ENCODE measurements at regions not wholly inside any gene's neighbourhood (a gene's known extent, or its start where the extent isn't known, plus 50 kb on each side); places are given as distances from the start of the nearest gene placed in this dataset.

GRCh38 chr7:106606120-106606519 lies 54.8 kb downstream of the CCDC71L start:
- H3K9me3 ChIP-seq (ENCODE audit: control insufficient read depth, low read length), result no peaks in the 10 kb centered on the region
- peaks cover 15% of the 10 kb centered on the region for H3K4me1 ChIP-seq (ENCODE audit: control insufficient read depth, insufficient read depth, low read length, poor library complexity, severe bottlenecking)
- no peak overlapping the region for H3K4me3 ChIP-seq (ENCODE audit: extremely low read depth, insufficient read depth, low read length, poor library complexity, severe bottlenecking)
- no peaks in the 10 kb centered on the region for H3K36me3 ChIP-seq (ENCODE audit: control insufficient read depth, insufficient read depth, low read length)
- H3K27ac ChIP-seq (ENCODE audit: low read depth, low read length, severe bottlenecking), result no peak overlapping the region
- 89 to 95% methylated on average over 4 of the region's 4 CpGs for WGBS, 2 experiments (ENCODE audit: insufficient coverage in 2 of 2)

GRCh38 chr7:106604971-106605370 lies 56.0 kb downstream of the CCDC71L start:
- Histone ChIP-seq H3K4me1 (ENCODE audit: control insufficient read depth, insufficient read depth, low read length, poor library complexity, severe bottlenecking) (peaks cover 15% of the 10 kb centered on the region), H3K36me3 (ENCODE audit: control insufficient read depth, insufficient read depth, low read length) (no peaks in the 10 kb centered on the region), H3K4me3 (ENCODE audit: extremely low read depth, insufficient read depth, low read length, poor library complexity, severe bottlenecking) (no peak overlapping the region), H3K27ac (ENCODE audit: low read depth, low read length, severe bottlenecking) (no peak overlapping the region), H3K9me3 (ENCODE audit: control insufficient read depth, low read length) (no peaks in the 10 kb centered on the region)
- 80 to 100% methylated on average over 2 of the region's 3 CpGs for WGBS, 2 experiments (ENCODE audit: insufficient coverage in 2 of 2)

- no peak overlapping the region for H3K27ac ChIP-seq (ENCODE audit: low read depth, low read length, severe bottlenecking)
- H3K36me3 ChIP-seq (ENCODE audit: control insufficient read depth, insufficient read depth, low read length), result no peaks in the 10 kb centered on the region
- 100% methylated on average over 1 of the region's 1 CpG for WGBS, 2 experiments (ENCODE audit: insufficient coverage in 2 of 2)
- H3K4me3 ChIP-seq (ENCODE audit: extremely low read depth, insufficient read depth, low read length, poor library complexity, severe bottlenecking), result no peak overlapping the region
- H3K9me3 ChIP-seq (ENCODE audit: control insufficient read depth, low read length), result no peaks in the 10 kb centered on the region
- peaks cover 14% of the 10 kb centered on the region for H3K4me1 ChIP-seq (ENCODE audit: control insufficient read depth, insufficient read depth, low read length, poor library complexity, severe bottlenecking)
Measured at GRCh38 chr7:106604303-106604924, 56.5 kb downstream of the CCDC71L start.

GRCh38 chr7:106603346-106603745 lies 57.6 kb downstream of the CCDC71L start:
- WGBS, 2 experiments (ENCODE audit: insufficient coverage in 2 of 2), result 69 to 96% methylated on average over 2 to 3 of the region's 4 CpGs
- Histone ChIP-seq H3K36me3 (ENCODE audit: control insufficient read depth, insufficient read depth, low read length) (no peaks in the 10 kb centered on the region), H3K27ac (ENCODE audit: low read depth, low read length, severe bottlenecking) (no peak overlapping the region), H3K4me3 (ENCODE audit: extremely low read depth, insufficient read depth, low read length, poor library complexity, severe bottlenecking) (no peak overlapping the region), H3K9me3 (ENCODE audit: control insufficient read depth, low read length) (no peaks in the 10 kb centered on the region), H3K4me1 (ENCODE audit: control insufficient read depth, insufficient read depth, low read length, poor library complexity, severe bottlenecking) (peaks cover 4% of the 10 kb centered on the region)

GRCh38 chr7:106602062-106602461 lies 58.9 kb downstream of the CCDC71L start:
- WGBS, 2 experiments (ENCODE audit: insufficient coverage in 2 of 2), result 86 to 100% methylated on average over 1 of the region's 1 CpG
- Histone ChIP-seq H3K4me3 (ENCODE audit: extremely low read depth, insufficient read depth, low read length, poor library complexity, severe bottlenecking) (no peak overlapping the region), H3K27ac (ENCODE audit: low read depth, low read length, severe bottlenecking) (no peak overlapping the region), H3K36me3 (ENCODE audit: control insufficient read depth, insufficient read depth, low read length) (no peaks in the 10 kb centered on the region), H3K4me1 (ENCODE audit: control insufficient read depth, insufficient read depth, low read length, poor library complexity, severe bottlenecking) (no peaks in the 10 kb centered on the region), H3K9me3 (ENCODE audit: control insufficient read depth, low read length) (no peaks in the 10 kb centered on the region)

- no peaks in the 10 kb centered on the region for H3K9me3 ChIP-seq (ENCODE audit: control insufficient read depth, low read length)
- WGBS, 2 experiments (ENCODE audit: insufficient coverage in 2 of 2), result 92 to 94% methylated on average over 3 of the region's 3 CpGs
- no peak overlapping the region for H3K4me3 ChIP-seq (ENCODE audit: extremely low read depth, insufficient read depth, low read length, poor library complexity, severe bottlenecking)
- H3K4me1 ChIP-seq (ENCODE audit: control insufficient read depth, insufficient read depth, low read length, poor library complexity, severe bottlenecking), result no peaks in the 10 kb centered on the region
- H3K36me3 ChIP-seq (ENCODE audit: control insufficient read depth, insufficient read depth, low read length), result no peaks in the 10 kb centered on the region
- H3K27ac ChIP-seq (ENCODE audit: low read depth, low read length, severe bottlenecking), result no peak overlapping the region
Measured at GRCh38 chr7:106600569-106601373, 60.2 kb downstream of the CCDC71L start.

- Histone ChIP-seq H3K27ac (ENCODE audit: low read depth, low read length, severe bottlenecking) (no peak overlapping the region), H3K36me3 (ENCODE audit: control insufficient read depth, insufficient read depth, low read length) (no peaks in the 10 kb centered on the region), H3K4me3 (ENCODE audit: extremely low read depth, insufficient read depth, low read length, poor library complexity, severe bottlenecking) (no peak overlapping the region), H3K4me1 (ENCODE audit: control insufficient read depth, insufficient read depth, low read length, poor library complexity, severe bottlenecking) (no peaks in the 10 kb centered on the region), H3K9me3 (ENCODE audit: control insufficient read depth, low read length) (no peaks in the 10 kb centered on the region)
- WGBS, 2 experiments (ENCODE audit: insufficient coverage in 2 of 2), result 74 to 85% methylated on average over 2 of the region's 3 CpGs
Measured at GRCh38 chr7:106599343-106599698, 61.6 kb downstream of the CCDC71L start.

GRCh38 chr7:106598663-106599342 lies 62.2 kb downstream of the CCDC71L start:
- H3K4me3 ChIP-seq (ENCODE audit: extremely low read depth, insufficient read depth, low read length, poor library complexity, severe bottlenecking), result peak overlapping the region; percentile 25
- WGBS, 2 experiments (ENCODE audit: insufficient coverage in 2 of 2), result 8 to 11% methylated on average over 1 to 4 of the region's 6 CpGs
- no peaks in the 10 kb centered on the region for H3K4me1 ChIP-seq (ENCODE audit: control insufficient read depth, insufficient read depth, low read length, poor library complexity, severe bottlenecking)
- no peaks in the 10 kb centered on the region for H3K36me3 ChIP-seq (ENCODE audit: control insufficient read depth, insufficient read depth, low read length)
- no peaks in the 10 kb centered on the region for H3K9me3 ChIP-seq (ENCODE audit: control insufficient read depth, low read length)
- no peak overlapping the region for H3K27ac ChIP-seq (ENCODE audit: low read depth, low read length, severe bottlenecking)

- H3K9me3 ChIP-seq (ENCODE audit: control insufficient read depth, low read length), result no peaks in the 10 kb centered on the region
- no CpG with 5 or more reads among the region's 5 CpGs for WGBS, 2 experiments (ENCODE audit: insufficient coverage in 2 of 2)
- no peak overlapping the region for H3K27ac ChIP-seq (ENCODE audit: low read depth, low read length, severe bottlenecking)
- no peaks in the 10 kb centered on the region for H3K4me1 ChIP-seq (ENCODE audit: control insufficient read depth, insufficient read depth, low read length, poor library complexity, severe bottlenecking)
- no peaks in the 10 kb centered on the region for H3K36me3 ChIP-seq (ENCODE audit: control insufficient read depth, insufficient read depth, low read length)
- no peak overlapping the region for H3K4me3 ChIP-seq (ENCODE audit: extremely low read depth, insufficient read depth, low read length, poor library complexity, severe bottlenecking)
Measured at GRCh38 chr7:106597751-106598546, 63.0 kb downstream of the CCDC71L start.

- H3K9me3 ChIP-seq (ENCODE audit: control insufficient read depth, low read length), result no peaks in the 10 kb centered on the region
- no peak overlapping the region for H3K4me3 ChIP-seq (ENCODE audit: extremely low read depth, insufficient read depth, low read length, poor library complexity, severe bottlenecking)
- H3K4me1 ChIP-seq (ENCODE audit: control insufficient read depth, insufficient read depth, low read length, poor library complexity, severe bottlenecking), result no peaks in the 10 kb centered on the region
- H3K27ac ChIP-seq (ENCODE audit: low read depth, low read length, severe bottlenecking), result no peak overlapping the region
- WGBS, 2 experiments (ENCODE audit: insufficient coverage in 2 of 2), result 79 to 80% methylated on average over 1 to 2 of the region's 2 CpGs
- H3K36me3 ChIP-seq (ENCODE audit: control insufficient read depth, insufficient read depth, low read length), result no peaks in the 10 kb centered on the region
Measured at GRCh38 chr7:106597014-106597413, 63.9 kb downstream of the CCDC71L start.

All from mesodermal cell (in vitro differentiated cells).